Hypothalamus (tissue), 51 donors: ENCODE measurements at regions not wholly inside any gene's neighbourhood (a gene's known extent, or its start where the extent isn't known, plus 50 kb on each side); places are given as distances from the start of the nearest gene placed in this dataset.

Experiments used
- DNase-seq, 51 donors: peaks; one replicate each; lab custom pipeline; 2025; lab: John Stamatoyannopoulos, UW

GRCh38 chr4:60116592-60116991 is 1083.5 kb upstream of the ADGRL3 start:
- DNase-seq, result no peak

GRCh38 chr4:60117726-60118323 is 1082.3 kb upstream of the ADGRL3 start:
- DNase-seq, result no peak

GRCh38 chr4:60122820-60123219 is 1077.3 kb upstream of the ADGRL3 start:
- no peak for DNase-seq

- no peak for DNase-seq
Observed at GRCh38 chr4:60128888-60129287, 1071.2 kb upstream of the ADGRL3 start.

- no peak for DNase-seq
Observed at GRCh38 chr4:60129740-60130139, 1070.4 kb upstream of the ADGRL3 start.

- DNase-seq, result no peak
Observed at GRCh38 chr4:60133375-60133774, 1066.8 kb upstream of the ADGRL3 start.

- DNase-seq, result no peak
Observed at GRCh38 chr4:60134099-60134498, 1066.0 kb upstream of the ADGRL3 start.

- no peak for DNase-seq
Observed at GRCh38 chr4:60155088-60155487, 1045.0 kb upstream of the ADGRL3 start.

GRCh38 chr4:60173103-60173502 is 1027.0 kb upstream of the ADGRL3 start:
- DNase-seq, result no peak

- no peak for DNase-seq
Observed at GRCh38 chr4:60173718-60174117, 1026.4 kb upstream of the ADGRL3 start.

GRCh38 chr4:60175241-60175640 is 1024.9 kb upstream of the ADGRL3 start:
- no peak for DNase-seq

- no peak for DNase-seq
Observed at GRCh38 chr4:60187428-60187827, 1012.7 kb upstream of the ADGRL3 start.

GRCh38 chr4:60189286-60189685 is 1010.8 kb upstream of the ADGRL3 start:
- no peak for DNase-seq

- DNase-seq, result no peak
Observed at GRCh38 chr4:60194214-60194613, 1005.9 kb upstream of the ADGRL3 start.

GRCh38 chr4:60195256-60195655 is 1004.9 kb upstream of the ADGRL3 start:
- no peak for DNase-seq

- DNase-seq, result peak in 31 of 51 donors; percentile 0 to 68 (median 4)
Observed at GRCh38 chr4:60201052-60201673, 999.0 kb upstream of the ADGRL3 start.

- no peak for DNase-seq
Observed at GRCh38 chr4:60209588-60209987, 990.5 kb upstream of the ADGRL3 start.

- peak in 1 of 51 donors; percentile 1 for DNase-seq
Observed at GRCh38 chr4:60215906-60216305, 984.2 kb upstream of the ADGRL3 start.

- DNase-seq, result no peak
Observed at GRCh38 chr4:60216752-60217151, 983.4 kb upstream of the ADGRL3 start.

GRCh38 chr4:60221866-60222265 is 978.3 kb upstream of the ADGRL3 start:
- DNase-seq, result no peak

GRCh38 chr4:60223208-60223923 is 976.8 kb upstream of the ADGRL3 start:
- no peak for DNase-seq

GRCh38 chr4:60241866-60242265 is 958.3 kb upstream of the ADGRL3 start:
- peak in 1 of 51 donors; percentile 6 for DNase-seq
